ENCODE measurements at regions not wholly inside any gene's neighbourhood (a gene's known extent, or its start where the extent isn't known, plus 50 kb on each side); places are given as distances from the start of the nearest gene placed in this dataset.
"Not testable (repeated sequence)": the region's sequence is repeated elsewhere in the genome, so short reads cannot be mapped to it uniquely, and the experiment has no call there.

DNA sequence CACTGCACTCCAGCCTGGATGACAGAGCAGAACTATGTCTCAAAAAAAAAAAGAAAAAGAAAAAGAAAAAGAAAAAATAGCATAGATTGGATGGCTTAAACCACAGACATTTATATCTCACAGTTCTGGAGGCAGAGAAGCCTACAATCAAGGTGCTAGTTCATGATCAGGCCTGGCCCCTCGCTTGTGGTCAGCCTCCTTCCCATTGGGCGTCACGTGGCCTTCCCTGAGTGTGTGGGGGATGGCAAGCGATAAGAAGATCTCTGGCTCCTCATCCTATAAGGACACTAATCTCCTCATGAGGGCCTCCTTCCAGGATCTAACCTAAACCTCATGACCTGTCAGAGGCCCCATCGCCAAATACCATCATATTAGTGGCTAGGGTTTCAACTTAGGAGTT, 320.2 kb upstream of the SPATA31A3 start:
- FAIRE-seq; DNase-seq; H3K4me1 ChIP-seq (ENCODE audit: control insufficient read depth in 2 of 3, insufficient read depth in 2 of 3, low read depth in 1 of 3, low read length in 3 of 3); H3K36me3 ChIP-seq (ENCODE audit: control insufficient read depth in 2 of 3, insufficient read depth in 3 of 3, low read length in 3 of 3); H3K4me3 ChIP-seq (ENCODE audit: low read length in 3 of 3); H3K27me3 ChIP-seq (ENCODE audit: control insufficient read depth, insufficient read depth, low read length); H3K9ac ChIP-seq (ENCODE audit: low read length in 3 of 3); H3K27ac ChIP-seq (ENCODE audit: low read depth in 2 of 2, low read length in 2 of 2); H3K9me3 ChIP-seq (ENCODE audit: control insufficient read depth in 2 of 3, insufficient read depth in 1 of 3, low read length in 3 of 3); intact Hi-C loops (cut with DNase I): not testable (repeated sequence)

DNA sequence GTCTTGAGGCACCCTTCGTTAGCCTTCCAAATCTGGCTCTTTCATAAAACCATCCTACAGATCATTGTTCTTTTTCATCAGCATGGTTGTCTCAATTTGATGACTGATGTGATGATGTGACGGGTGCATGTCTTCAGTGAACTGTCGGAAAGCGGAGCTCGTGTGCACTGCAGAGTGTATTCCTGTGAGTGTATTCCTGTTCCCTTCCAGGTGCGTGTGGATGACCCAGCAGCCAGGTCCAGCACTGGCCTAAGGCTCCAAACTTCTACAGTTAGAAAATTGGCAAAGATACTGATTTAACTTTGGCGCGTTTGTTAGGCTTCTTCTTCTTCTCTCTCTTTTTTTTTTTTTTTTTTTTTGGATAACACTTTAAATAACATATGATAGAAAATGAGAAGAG, 314.8 kb upstream of the SPATA31A3 start:
- H3K9me3 ChIP-seq (ENCODE audit: control insufficient read depth in 2 of 3, insufficient read depth in 1 of 3, low read length in 3 of 3); H3K4me1 ChIP-seq (ENCODE audit: control insufficient read depth in 2 of 3, insufficient read depth in 2 of 3, low read depth in 1 of 3, low read length in 3 of 3); FAIRE-seq; H3K27me3 ChIP-seq (ENCODE audit: control insufficient read depth, insufficient read depth, low read length); H3K36me3 ChIP-seq (ENCODE audit: control insufficient read depth in 2 of 3, insufficient read depth in 3 of 3, low read length in 3 of 3); H3K4me3 ChIP-seq (ENCODE audit: low read length in 3 of 3); DNase-seq; H3K9ac ChIP-seq (ENCODE audit: low read length in 3 of 3); intact Hi-C loops (cut with DNase I); H3K27ac ChIP-seq (ENCODE audit: low read depth in 2 of 2, low read length in 2 of 2): not testable (repeated sequence)

DNA sequence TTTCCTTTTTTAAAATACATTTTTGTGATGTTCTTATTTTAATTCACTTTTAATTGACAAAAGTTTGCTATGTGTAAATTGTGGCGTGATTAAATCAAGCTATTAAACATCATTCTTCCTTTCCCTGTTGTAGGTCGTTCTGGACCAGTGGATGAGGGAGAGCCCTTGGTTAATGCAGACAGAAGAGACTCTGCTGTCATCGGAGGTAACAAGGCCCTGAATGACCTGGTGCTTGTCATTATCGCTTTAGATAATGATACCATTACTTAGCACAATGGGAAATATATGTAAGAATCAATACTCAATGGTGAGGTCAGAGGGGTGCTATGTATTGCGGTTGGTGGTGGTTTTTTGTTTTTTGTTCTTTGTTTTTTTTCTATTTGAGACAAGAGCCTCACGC, 296.4 kb upstream of the SPATA31A3 start:
- H3K9me3 ChIP-seq (ENCODE audit: control insufficient read depth in 2 of 3, insufficient read depth in 1 of 3, low read length in 3 of 3); H3K36me3 ChIP-seq (ENCODE audit: control insufficient read depth in 2 of 3, insufficient read depth in 3 of 3, low read length in 3 of 3); H3K27ac ChIP-seq (ENCODE audit: low read depth in 2 of 2, low read length in 2 of 2); FAIRE-seq; H3K27me3 ChIP-seq (ENCODE audit: control insufficient read depth, insufficient read depth, low read length); H3K9ac ChIP-seq (ENCODE audit: low read length in 3 of 3); DNase-seq; intact Hi-C loops (cut with DNase I); H3K4me1 ChIP-seq (ENCODE audit: control insufficient read depth in 2 of 3, insufficient read depth in 2 of 3, low read depth in 1 of 3, low read length in 3 of 3); H3K4me3 ChIP-seq (ENCODE audit: low read length in 3 of 3): not testable (repeated sequence)

- H3K27ac ChIP-seq (ENCODE audit: low read depth in 2 of 2, low read length in 2 of 2); FAIRE-seq; intact Hi-C loops (cut with DNase I): not testable (repeated sequence)
Observed at GRCh38 chr9:67288117-67288735, 295.9 kb upstream of the SPATA31A3 start.

DNA sequence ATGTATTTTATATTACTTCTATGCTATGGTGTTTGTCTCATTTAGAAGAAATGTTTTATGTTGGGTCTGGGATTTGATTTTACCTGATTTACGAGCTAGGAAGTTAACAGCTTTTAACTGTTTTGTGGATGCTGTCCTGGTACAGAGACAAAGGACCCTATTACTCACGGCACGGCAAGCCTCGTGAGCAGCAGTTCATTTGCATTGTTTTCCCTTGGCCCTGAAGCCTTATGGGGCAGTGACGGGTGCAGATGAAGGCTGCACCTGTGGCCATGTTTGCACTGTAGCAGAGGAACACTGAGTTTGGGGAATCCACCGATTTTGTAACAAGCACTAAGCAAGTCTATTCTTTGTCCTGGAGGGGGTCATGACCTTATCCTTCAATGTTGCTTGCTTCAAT, 291.9 kb upstream of the SPATA31A3 start:
- H3K4me1 ChIP-seq (ENCODE audit: control insufficient read depth in 2 of 3, insufficient read depth in 2 of 3, low read depth in 1 of 3, low read length in 3 of 3); H3K27ac ChIP-seq (ENCODE audit: low read depth in 2 of 2, low read length in 2 of 2); H3K27me3 ChIP-seq (ENCODE audit: control insufficient read depth, insufficient read depth, low read length); H3K4me3 ChIP-seq (ENCODE audit: low read length in 3 of 3); FAIRE-seq; DNase-seq; H3K9me3 ChIP-seq (ENCODE audit: control insufficient read depth in 2 of 3, insufficient read depth in 1 of 3, low read length in 3 of 3); H3K36me3 ChIP-seq (ENCODE audit: control insufficient read depth in 2 of 3, insufficient read depth in 3 of 3, low read length in 3 of 3); intact Hi-C loops (cut with DNase I); H3K9ac ChIP-seq (ENCODE audit: low read length in 3 of 3): not testable (repeated sequence)

More at GRCh38 chr9:67288117-67288735, 295.9 kb upstream of the SPATA31A3 start:
- DNase-seq; H3K4me1 ChIP-seq (ENCODE audit: control insufficient read depth in 2 of 3, insufficient read depth in 2 of 3, low read depth in 1 of 3, low read length in 3 of 3); H3K9ac ChIP-seq (ENCODE audit: low read length in 3 of 3); H3K36me3 ChIP-seq (ENCODE audit: control insufficient read depth in 2 of 3, insufficient read depth in 3 of 3, low read length in 3 of 3); H3K9me3 ChIP-seq (ENCODE audit: control insufficient read depth in 2 of 3, insufficient read depth in 1 of 3, low read length in 3 of 3); H3K4me3 ChIP-seq (ENCODE audit: low read length in 3 of 3); H3K27me3 ChIP-seq (ENCODE audit: control insufficient read depth, insufficient read depth, low read length): not testable (repeated sequence)

- H3K36me3 ChIP-seq (ENCODE audit: control insufficient read depth in 2 of 3, insufficient read depth in 3 of 3, low read length in 3 of 3); H3K4me3 ChIP-seq (ENCODE audit: low read length in 3 of 3); H3K4me1 ChIP-seq (ENCODE audit: control insufficient read depth in 2 of 3, insufficient read depth in 2 of 3, low read depth in 1 of 3, low read length in 3 of 3); H3K27ac ChIP-seq (ENCODE audit: low read depth in 2 of 2, low read length in 2 of 2); H3K27me3 ChIP-seq (ENCODE audit: control insufficient read depth, insufficient read depth, low read length); H3K9me3 ChIP-seq (ENCODE audit: control insufficient read depth in 2 of 3, insufficient read depth in 1 of 3, low read length in 3 of 3); FAIRE-seq; H3K9ac ChIP-seq (ENCODE audit: low read length in 3 of 3); intact Hi-C loops (cut with DNase I); DNase-seq: not testable (repeated sequence)
Observed at GRCh38 chr9:67281574-67281973, 289.2 kb upstream of the SPATA31A3 start.

DNA sequence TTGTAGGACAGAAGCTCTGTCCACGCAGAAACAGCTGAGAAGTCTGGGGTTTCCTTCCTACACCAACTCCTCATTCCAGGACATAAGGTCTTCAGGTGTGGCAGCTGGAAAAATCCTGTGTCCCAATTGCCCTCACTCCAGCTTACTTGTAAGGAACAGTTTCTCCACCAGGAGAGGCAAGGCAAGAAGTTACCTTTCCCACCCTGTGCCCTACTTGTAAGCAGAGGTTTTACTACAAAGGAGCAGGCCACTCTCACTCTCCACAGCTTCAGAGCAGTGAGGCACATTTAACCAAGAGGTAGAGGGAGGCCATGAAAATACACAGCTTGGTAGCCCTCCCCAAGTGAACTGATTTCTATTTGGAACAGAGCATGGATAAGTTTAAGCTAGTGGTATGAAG, 277.3 kb upstream of the SPATA31A3 start:
- H3K9me3 ChIP-seq (ENCODE audit: control insufficient read depth in 2 of 3, insufficient read depth in 1 of 3, low read length in 3 of 3); H3K27ac ChIP-seq (ENCODE audit: low read depth in 2 of 2, low read length in 2 of 2); H3K4me3 ChIP-seq (ENCODE audit: low read length in 3 of 3); H3K4me1 ChIP-seq (ENCODE audit: control insufficient read depth in 2 of 3, insufficient read depth in 2 of 3, low read depth in 1 of 3, low read length in 3 of 3); H3K27me3 ChIP-seq (ENCODE audit: control insufficient read depth, insufficient read depth, low read length); H3K9ac ChIP-seq (ENCODE audit: low read length in 3 of 3); H3K36me3 ChIP-seq (ENCODE audit: control insufficient read depth in 2 of 3, insufficient read depth in 3 of 3, low read length in 3 of 3); intact Hi-C loops (cut with DNase I); FAIRE-seq; DNase-seq: not testable (repeated sequence)

DNA sequence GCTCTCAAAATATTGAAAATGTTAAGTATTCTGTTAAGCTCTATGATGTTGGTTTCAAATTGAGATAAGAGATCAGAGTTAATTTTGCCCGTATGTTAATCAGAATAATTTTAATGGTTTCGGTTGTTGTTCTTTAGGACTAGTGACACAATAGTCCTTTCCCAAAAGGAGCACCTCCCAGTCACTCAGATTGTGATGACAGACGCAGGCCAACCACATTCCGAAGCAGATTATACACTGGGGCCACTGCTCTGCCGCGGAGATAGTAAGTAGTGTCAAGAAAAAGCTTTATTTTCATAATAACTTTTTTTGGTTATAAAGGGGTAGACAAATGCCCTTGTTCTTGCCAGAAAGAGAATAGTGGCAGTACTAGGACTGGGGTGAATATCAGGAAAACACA, 265.5 kb upstream of the SPATA31A3 start:
- H3K36me3 ChIP-seq (ENCODE audit: control insufficient read depth in 2 of 3, insufficient read depth in 3 of 3, low read length in 3 of 3); H3K27ac ChIP-seq (ENCODE audit: low read depth in 2 of 2, low read length in 2 of 2); H3K4me1 ChIP-seq (ENCODE audit: control insufficient read depth in 2 of 3, insufficient read depth in 2 of 3, low read depth in 1 of 3, low read length in 3 of 3); H3K4me3 ChIP-seq (ENCODE audit: low read length in 3 of 3); DNase-seq; H3K27me3 ChIP-seq (ENCODE audit: control insufficient read depth, insufficient read depth, low read length); intact Hi-C loops (cut with DNase I); H3K9me3 ChIP-seq (ENCODE audit: control insufficient read depth in 2 of 3, insufficient read depth in 1 of 3, low read length in 3 of 3); H3K9ac ChIP-seq (ENCODE audit: low read length in 3 of 3); FAIRE-seq: not testable (repeated sequence)
